Stimulated activated CD8-positive, alpha-beta memory T cell treated with anti-CD3 and anti-CD28 coated beads, Interleukin-4, amount 100 ng/mL, for 1 hour (primary cell): ENCODE measurements at regions not wholly inside any gene's neighbourhood (a gene's known extent, or its start where the extent isn't known, plus 50 kb on each side); places are given as distances from the start of the nearest gene placed in this dataset.

ENCODE experiments used
- DNase-seq, 2 donors: peaks; one replicate each; pipeline ENCODE4 v3.0.0-alpha.2; 2020; ENCODE audit warnings: low read depth in 2 of 2, low spot score in 1 of 2

GRCh38 chr2:57776916-57777315 lies 269.7 kb upstream of the VRK2 start:
- DNase-seq = no peak

- no peak for DNase-seq
Observed at GRCh38 chr2:57782587-57782986, 264.0 kb upstream of the VRK2 start.

- DNase-seq = no peak
Observed at GRCh38 chr2:57793310-57793709, 253.3 kb upstream of the VRK2 start.

GRCh38 chr2:57796527-57796926 lies 250.1 kb upstream of the VRK2 start:
- no peak for DNase-seq

- DNase-seq = no peak
Observed at GRCh38 chr2:57798346-57798745, 248.3 kb upstream of the VRK2 start.

GRCh38 chr2:57802243-57802642 lies 244.4 kb upstream of the VRK2 start:
- DNase-seq = no peak

- no peak for DNase-seq
Observed at GRCh38 chr2:57804971-57805370, 241.6 kb upstream of the VRK2 start.

GRCh38 chr2:57806449-57806968 lies 240.1 kb upstream of the VRK2 start:
- DNase-seq = no peak

- no peak for DNase-seq
Observed at GRCh38 chr2:57809230-57809629, 237.4 kb upstream of the VRK2 start.

- DNase-seq = no peak
Observed at GRCh38 chr2:57821088-57821487, 225.5 kb upstream of the VRK2 start.

GRCh38 chr2:57828221-57828620 lies 218.4 kb upstream of the VRK2 start:
- no peak for DNase-seq

- DNase-seq = no peak
Observed at GRCh38 chr2:57834666-57835065, 211.9 kb upstream of the VRK2 start.

GRCh38 chr2:57842531-57842930 lies 204.1 kb upstream of the VRK2 start:
- DNase-seq = no peak

- DNase-seq = no peak
Observed at GRCh38 chr2:57843158-57843557, 203.4 kb upstream of the VRK2 start.

GRCh38 chr2:57848723-57849122 lies 197.9 kb upstream of the VRK2 start:
- no peak for DNase-seq

GRCh38 chr2:57849843-57850242 lies 196.8 kb upstream of the VRK2 start:
- DNase-seq = no peak

- no peak for DNase-seq
Observed at GRCh38 chr2:57850415-57851130, 196.0 kb upstream of the VRK2 start.

- no peak for DNase-seq
Observed at GRCh38 chr2:57855212-57855611, 191.4 kb upstream of the VRK2 start.

- no peak for DNase-seq
Observed at GRCh38 chr2:57859755-57860154, 186.9 kb upstream of the VRK2 start.

- DNase-seq = no peak
Observed at GRCh38 chr2:57862153-57862552, 184.5 kb upstream of the VRK2 start.

GRCh38 chr2:57862727-57863126 lies 183.9 kb upstream of the VRK2 start:
- no peak for DNase-seq

GRCh38 chr2:57864926-57865325 lies 181.7 kb upstream of the VRK2 start:
- no peak for DNase-seq

GRCh38 chr2:57867730-57868129 lies 178.9 kb upstream of the VRK2 start:
- DNase-seq = no peak
